Astrocyte (in vitro differentiated cells and primary cell): ENCODE measurements at regions not wholly inside any gene's neighbourhood (a gene's known extent, or its start where the extent isn't known, plus 50 kb on each side); places are given as distances from the start of the nearest gene placed in this dataset.

Source experiments
- EZH2 ChIP-seq: IDR thresholded peaks from 2 replicates; pipeline ENCODE4 v1.6.1; 2012; ENCODE audit warnings: mild to moderate bottlenecking, low read length, inconsistent platforms; ENCODE audit not compliant: insufficient read depth
- TF ChIP-seq, protein P1 (sequence below): IDR thresholded peaks from 2 replicates; pipeline ENCODE4 v1.5.1; 2011; ENCODE audit warnings: low read depth, mild to moderate bottlenecking, inconsistent platforms, low read length, moderate library complexity; ENCODE audit not compliant: insufficient read depth

DNA sequence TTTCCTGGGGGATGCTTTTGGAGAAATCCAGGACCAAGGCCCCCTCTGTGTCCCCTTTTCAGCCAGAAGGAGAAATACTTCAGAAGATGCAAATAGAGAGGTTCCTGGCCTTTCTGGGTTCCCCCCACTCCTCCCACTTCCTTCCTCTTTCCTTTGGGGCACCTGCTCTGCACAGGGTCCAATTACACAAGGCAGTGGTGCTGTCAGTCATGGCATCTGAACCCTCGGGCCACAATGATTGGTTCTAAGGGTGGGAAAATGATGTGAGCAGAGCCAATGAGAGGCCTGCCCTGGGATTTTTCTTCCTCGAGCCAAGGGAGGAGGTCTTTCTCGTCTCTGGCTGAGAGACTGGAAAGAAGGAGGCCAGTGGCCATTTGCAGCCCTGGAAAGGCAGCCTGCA lies 282.2 kb downstream of the NPHP4 start:
- TF ChIP-seq, protein P1, sequence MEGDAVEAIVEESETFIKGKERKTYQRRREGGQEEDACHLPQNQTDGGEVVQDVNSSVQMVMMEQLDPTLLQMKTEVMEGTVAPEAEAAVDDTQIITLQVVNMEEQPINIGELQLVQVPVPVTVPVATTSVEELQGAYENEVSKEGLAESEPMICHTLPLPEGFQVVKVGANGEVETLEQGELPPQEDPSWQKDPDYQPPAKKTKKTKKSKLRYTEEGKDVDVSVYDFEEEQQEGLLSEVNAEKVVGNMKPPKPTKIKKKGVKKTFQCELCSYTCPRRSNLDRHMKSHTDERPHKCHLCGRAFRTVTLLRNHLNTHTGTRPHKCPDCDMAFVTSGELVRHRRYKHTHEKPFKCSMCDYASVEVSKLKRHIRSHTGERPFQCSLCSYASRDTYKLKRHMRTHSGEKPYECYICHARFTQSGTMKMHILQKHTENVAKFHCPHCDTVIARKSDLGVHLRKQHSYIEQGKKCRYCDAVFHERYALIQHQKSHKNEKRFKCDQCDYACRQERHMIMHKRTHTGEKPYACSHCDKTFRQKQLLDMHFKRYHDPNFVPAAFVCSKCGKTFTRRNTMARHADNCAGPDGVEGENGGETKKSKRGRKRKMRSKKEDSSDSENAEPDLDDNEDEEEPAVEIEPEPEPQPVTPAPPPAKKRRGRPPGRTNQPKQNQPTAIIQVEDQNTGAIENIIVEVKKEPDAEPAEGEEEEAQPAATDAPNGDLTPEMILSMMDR, result no peak
- TF ChIP-seq EZH2, result no peak
